ENCODE measurements at regions not wholly inside any gene's neighbourhood (a gene's known extent, or its start where the extent isn't known, plus 50 kb on each side); places are given as distances from the start of the nearest gene placed in this dataset.

- H3K4me3 Mint-ChIP-seq: no peak overlapping the region
- no peak for TF ChIP-seq CTCF (IDR thresholded peaks at IDR 0.05)
- ATAC-seq (ENCODE audit: low read depth) (no peak), DNase-seq (no peak)
- no peaks in the 10 kb centered on the region for H3K36me3 Mint-ChIP-seq (ENCODE audit: low read depth)
- ChIA-PET CTCF (no interaction called here), POLR2A (no interaction called here)
- H3K9me3 Mint-ChIP-seq: peaks cover 13% of the 10 kb centered on the region
- no peak overlapping the region for H3K27ac Mint-ChIP-seq
- intact Hi-C loops (cut with micrococcal nuclease): no loop called here
- no peaks in the 10 kb centered on the region for H3K27me3 Mint-ChIP-seq
- H3K4me1 Mint-ChIP-seq: no peaks in the 10 kb centered on the region
Measured at GRCh38 chr7:124364283-124364682, 331.4 kb upstream of the TMEM229A start.

GRCh38 chr7:124354201-124354600 is 321.3 kb upstream of the TMEM229A start:
- H3K27ac Mint-ChIP-seq: no peak overlapping the region
- intact Hi-C loops (cut with micrococcal nuclease): no loop called here
- H3K9me3 Mint-ChIP-seq: no peaks in the 10 kb centered on the region
- H3K27me3 Mint-ChIP-seq: no peaks in the 10 kb centered on the region
- no peak for ATAC-seq (ENCODE audit: low read depth)
- ChIA-PET CTCF (no interaction called here), POLR2A (no interaction called here)
- no peak for TF ChIP-seq CTCF (IDR thresholded peaks at IDR 0.05)
- no peak overlapping the region for H3K4me3 Mint-ChIP-seq
- no peaks in the 10 kb centered on the region for H3K36me3 Mint-ChIP-seq (ENCODE audit: low read depth)
- DNase-seq: no peak
- H3K4me1 Mint-ChIP-seq: no peaks in the 10 kb centered on the region

GRCh38 chr7:124351950-124352349 is 319.1 kb upstream of the TMEM229A start:
- no peaks in the 10 kb centered on the region for H3K36me3 Mint-ChIP-seq (ENCODE audit: low read depth)
- POLR2A ChIA-PET: no interaction called here

GRCh38 chr7:124349443-124349842 is 316.6 kb upstream of the TMEM229A start:
- intact Hi-C loops (cut with micrococcal nuclease): no loop called here
- ChIA-PET POLR2A (no interaction called here), CTCF (no interaction called here)
- no peak overlapping the region for H3K27ac Mint-ChIP-seq
- H3K4me3 Mint-ChIP-seq: no peak overlapping the region
- H3K36me3 Mint-ChIP-seq (ENCODE audit: low read depth): no peaks in the 10 kb centered on the region
- ATAC-seq (ENCODE audit: low read depth): no peak
- no peak for TF ChIP-seq CTCF (IDR thresholded peaks at IDR 0.05)
- H3K27me3 Mint-ChIP-seq: no peaks in the 10 kb centered on the region
- DNase-seq: no peak
- H3K4me1 Mint-ChIP-seq: no peaks in the 10 kb centered on the region
- peaks cover 9% of the 10 kb centered on the region for H3K9me3 Mint-ChIP-seq

More at GRCh38 chr7:124351950-124352349, 319.1 kb upstream of the TMEM229A start:
- Mint-ChIP-seq H3K4me1 (no peaks in the 10 kb centered on the region), H3K9me3 (no peaks in the 10 kb centered on the region), H3K27ac (no peak overlapping the region), H3K27me3 (no peaks in the 10 kb centered on the region), H3K4me3 (no peak overlapping the region)
- ATAC-seq (ENCODE audit: low read depth) (no peak), DNase-seq (no peak)
- CTCF ChIA-PET: no interaction called here
- intact Hi-C loops (cut with micrococcal nuclease): no loop called here
- TF ChIP-seq CTCF (IDR thresholded peaks at IDR 0.05): no peak

- ChIA-PET CTCF (no interaction called here), POLR2A (no interaction called here)
- Mint-ChIP-seq H3K4me1 (no peaks in the 10 kb centered on the region), H3K4me3 (no peak overlapping the region), H3K9me3 (peaks cover 6% of the 10 kb centered on the region), H3K36me3 (ENCODE audit: low read depth) (no peaks in the 10 kb centered on the region), H3K27me3 (no peaks in the 10 kb centered on the region), H3K27ac (no peak overlapping the region)
- DNase-seq (no peak), ATAC-seq (ENCODE audit: low read depth) (no peak)
- intact Hi-C loops (cut with micrococcal nuclease): no loop called here
- no peak for TF ChIP-seq CTCF (IDR thresholded peaks at IDR 0.05)
Measured at GRCh38 chr7:124338861-124339260, 306.0 kb upstream of the TMEM229A start.
